ENCODE measurements at regions not wholly inside any gene's neighbourhood (a gene's known extent, or its start where the extent isn't known, plus 50 kb on each side); places are given as distances from the start of the nearest gene placed in this dataset.

- ATAC-seq (ENCODE audit: low read depth in 2 of 2) (no peak), DNase-seq (no peak)
These were observed 606.3 kb upstream of the ITGA1 start for GRCh38 chr5:52181403-52181802.

DNA sequence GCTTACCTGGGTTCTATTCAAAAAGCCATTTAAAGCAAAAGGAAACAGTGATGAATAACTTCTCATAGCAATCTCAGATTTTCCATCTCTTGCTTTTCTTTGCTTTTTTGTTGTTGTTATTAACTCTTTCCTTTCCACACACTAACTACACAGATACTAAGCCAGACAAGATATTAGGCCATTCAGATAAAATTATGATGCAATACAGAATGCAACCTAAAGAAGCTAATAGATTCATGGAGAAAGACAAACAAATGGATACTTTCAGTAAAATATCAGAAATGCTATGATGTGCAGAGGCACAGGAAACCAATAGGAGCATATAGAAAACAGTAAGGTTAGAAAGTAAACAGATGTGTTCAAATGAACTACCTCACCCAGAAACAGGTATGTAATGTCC is 597.0 kb upstream of the ITGA1 start:
- Mint-ChIP-seq H3K4me3 (no peak overlapping the region), H3K27ac (no peak overlapping the region), H3K9me3 (peaks cover 0 to 17% (median 7%) of the 10 kb centered on the region in 7 donors), H3K4me1 (no peaks in the 10 kb centered on the region), H3K27me3 (no peaks in the 10 kb centered on the region), H3K36me3 (no peaks in the 10 kb centered on the region)
- Histone ChIP-seq H3K4me3 (ENCODE audit: low read depth, low read length) (no peak overlapping the region), H3K36me3 (ENCODE audit: control insufficient read depth, insufficient read depth, low read length) (no peaks in the 10 kb centered on the region), H3K4me1 (ENCODE audit: control insufficient read depth, insufficient read depth, low read length, poor library complexity, severe bottlenecking) (no peaks in the 10 kb centered on the region), H3K27me3 (ENCODE audit: control insufficient read depth, insufficient read depth, low read length) (no peaks in the 10 kb centered on the region), H3K9me3 (ENCODE audit: control insufficient read depth in 2 of 2, low read length in 2 of 2) (no peaks in the 10 kb centered on the region), H3K27ac (ENCODE audit: insufficient read depth, low read length, poor library complexity, severe bottlenecking) (no peak overlapping the region)
- DNase-seq: no peak
- ATAC-seq (ENCODE audit: low read depth in 2 of 2): no peak

More at GRCh38 chr5:52181403-52181802, 606.3 kb upstream of the ITGA1 start:
- H3K4me1 ChIP-seq (ENCODE audit: control insufficient read depth, insufficient read depth, low read length, poor library complexity, severe bottlenecking): no peaks in the 10 kb centered on the region
- H3K36me3 ChIP-seq (ENCODE audit: control insufficient read depth, insufficient read depth, low read length): no peaks in the 10 kb centered on the region
- no peaks in the 10 kb centered on the region for H3K9me3 ChIP-seq (ENCODE audit: control insufficient read depth in 2 of 2, low read length in 2 of 2)
- Mint-ChIP-seq H3K36me3 (no peaks in the 10 kb centered on the region), H3K4me3 (no peak overlapping the region), H3K4me1 (no peaks in the 10 kb centered on the region), H3K27me3 (no peaks in the 10 kb centered on the region), H3K9me3 (peaks cover 0 to 32% (median 7%) of the 10 kb centered on the region in 7 donors), H3K27ac (no peak overlapping the region)
- H3K27me3 ChIP-seq (ENCODE audit: control insufficient read depth, insufficient read depth, low read length): no peaks in the 10 kb centered on the region
- no peak overlapping the region for H3K27ac ChIP-seq (ENCODE audit: insufficient read depth, low read length, poor library complexity, severe bottlenecking)
- no peak overlapping the region for H3K4me3 ChIP-seq (ENCODE audit: low read depth, low read length)

DNA sequence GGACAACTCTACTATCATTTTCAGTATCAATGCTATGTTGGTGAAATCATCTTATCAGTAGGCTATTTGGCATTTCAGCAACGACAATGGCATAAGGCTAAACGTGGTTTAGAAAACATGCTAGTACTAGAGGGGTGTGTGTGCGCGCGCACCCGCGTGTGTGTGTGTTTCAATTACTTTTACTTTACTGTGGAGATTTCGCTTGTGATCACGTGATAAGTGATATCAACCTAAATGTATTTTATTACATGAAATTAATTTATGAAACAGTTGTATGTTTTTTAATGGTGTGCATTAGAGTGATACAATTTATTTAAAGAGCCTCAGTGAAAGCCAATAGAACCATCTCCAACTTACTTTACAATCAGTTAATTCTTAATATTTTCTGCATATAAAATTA is 587.9 kb upstream of the ITGA1 start:
- no peaks in the 10 kb centered on the region for H3K36me3 Mint-ChIP-seq
- no peak overlapping the region for H3K4me3 Mint-ChIP-seq
- H3K4me1 ChIP-seq (ENCODE audit: control insufficient read depth, insufficient read depth, low read length, poor library complexity, severe bottlenecking): no peaks in the 10 kb centered on the region
- peaks cover 4 to 15% (median 9%) of the 10 kb centered on the region in 7 donors for H3K9me3 Mint-ChIP-seq
- H3K27ac ChIP-seq (ENCODE audit: insufficient read depth, low read length, poor library complexity, severe bottlenecking): no peak overlapping the region
- H3K9me3 ChIP-seq (ENCODE audit: control insufficient read depth in 2 of 2, low read length in 2 of 2): no peaks in the 10 kb centered on the region
- DNase-seq: no peak
- no peaks in the 10 kb centered on the region for H3K4me1 Mint-ChIP-seq
- no peak for ATAC-seq (ENCODE audit: low read depth in 2 of 2)
- no peak overlapping the region for H3K4me3 ChIP-seq (ENCODE audit: low read depth, low read length)
- no peaks in the 10 kb centered on the region for H3K27me3 ChIP-seq (ENCODE audit: control insufficient read depth, insufficient read depth, low read length)
- H3K27me3 Mint-ChIP-seq: no peaks in the 10 kb centered on the region
- H3K36me3 ChIP-seq (ENCODE audit: control insufficient read depth, insufficient read depth, low read length): no peaks in the 10 kb centered on the region
- no peak overlapping the region for H3K27ac Mint-ChIP-seq

DNA sequence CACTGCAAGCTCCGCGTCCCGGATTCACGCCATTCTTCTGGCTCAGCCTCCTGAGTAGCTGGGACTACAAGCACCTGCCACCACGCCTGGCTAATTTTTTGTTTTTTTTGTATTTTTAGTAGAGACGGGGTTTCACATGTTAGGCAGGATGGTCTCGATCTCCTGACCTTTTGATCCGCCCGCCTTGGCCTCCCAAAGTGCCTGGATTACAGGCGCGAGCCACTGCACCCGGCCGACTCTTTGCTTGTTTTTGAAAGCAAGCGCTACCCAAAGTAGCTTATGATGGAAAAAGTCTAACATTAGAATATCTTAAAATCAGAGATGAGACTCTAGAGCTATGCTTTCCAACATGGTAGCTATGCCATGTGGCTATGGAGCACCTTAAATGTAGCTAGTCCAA is 585.5 kb upstream of the ITGA1 start:
- Mint-ChIP-seq H3K36me3 (no peaks in the 10 kb centered on the region), H3K27ac (no peak overlapping the region), H3K9me3 (peaks cover 0 to 14% (median 7%) of the 10 kb centered on the region in 7 donors), H3K4me1 (no peaks in the 10 kb centered on the region), H3K27me3 (no peaks in the 10 kb centered on the region), H3K4me3 (no peak overlapping the region)
- DNase-seq (no peak), ATAC-seq (ENCODE audit: low read depth in 2 of 2) (no peak)
- Histone ChIP-seq H3K27ac (ENCODE audit: insufficient read depth, low read length, poor library complexity, severe bottlenecking) (no peak overlapping the region), H3K36me3 (ENCODE audit: control insufficient read depth, insufficient read depth, low read length) (no peaks in the 10 kb centered on the region), H3K4me1 (ENCODE audit: control insufficient read depth, insufficient read depth, low read length, poor library complexity, severe bottlenecking) (no peaks in the 10 kb centered on the region), H3K9me3 (ENCODE audit: control insufficient read depth in 2 of 2, low read length in 2 of 2) (no peaks in the 10 kb centered on the region), H3K27me3 (ENCODE audit: control insufficient read depth, insufficient read depth, low read length) (no peaks in the 10 kb centered on the region), H3K4me3 (ENCODE audit: low read depth, low read length) (no peak overlapping the region)

- H3K4me1 Mint-ChIP-seq: no peaks in the 10 kb centered on the region
- no peaks in the 10 kb centered on the region for H3K27me3 Mint-ChIP-seq
- no peak for ATAC-seq (ENCODE audit: low read depth in 2 of 2)
- H3K9me3 Mint-ChIP-seq: peaks cover 0 to 12% (median 7%) of the 10 kb centered on the region in 7 donors
- H3K27me3 ChIP-seq (ENCODE audit: control insufficient read depth, insufficient read depth, low read length): no peaks in the 10 kb centered on the region
- no peak overlapping the region for H3K27ac Mint-ChIP-seq
- H3K4me3 ChIP-seq (ENCODE audit: low read depth, low read length): no peak overlapping the region
- DNase-seq: no peak
- no peak overlapping the region for H3K4me3 Mint-ChIP-seq
- H3K27ac ChIP-seq (ENCODE audit: insufficient read depth, low read length, poor library complexity, severe bottlenecking): no peak overlapping the region
- no peaks in the 10 kb centered on the region for H3K4me1 ChIP-seq (ENCODE audit: control insufficient read depth, insufficient read depth, low read length, poor library complexity, severe bottlenecking)
- no peaks in the 10 kb centered on the region for H3K9me3 ChIP-seq (ENCODE audit: control insufficient read depth in 2 of 2, low read length in 2 of 2)
- H3K36me3 ChIP-seq (ENCODE audit: control insufficient read depth, insufficient read depth, low read length): no peaks in the 10 kb centered on the region
- H3K36me3 Mint-ChIP-seq: no peaks in the 10 kb centered on the region
These were observed 583.4 kb upstream of the ITGA1 start for GRCh38 chr5:52204310-52204709.

Data from CD4-positive, CD25-positive, alpha-beta regulatory T cell (primary cell).